ENCODE measurements at regions not wholly inside any gene's neighbourhood (a gene's known extent, or its start where the extent isn't known, plus 50 kb on each side); places are given as distances from the start of the nearest gene placed in this dataset.

DNA sequence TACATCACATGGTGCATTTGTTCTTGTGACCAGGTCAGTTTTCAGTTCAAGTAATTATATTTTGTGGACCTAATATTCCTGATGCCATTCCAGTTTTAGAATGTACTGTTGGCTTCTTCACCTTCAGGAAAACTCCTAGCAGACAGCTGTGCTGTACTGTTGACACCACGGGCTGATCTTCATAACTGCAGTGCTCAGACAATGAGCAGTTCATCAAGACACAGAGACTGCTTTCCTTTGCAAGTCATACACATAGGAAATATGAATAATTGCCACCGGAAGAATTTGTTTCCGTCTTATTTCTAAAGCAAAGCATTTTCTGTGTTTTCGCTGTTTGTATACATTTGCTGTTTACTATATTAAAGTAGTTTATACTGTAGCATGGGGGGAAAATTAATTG lies 89.8 kb downstream of the C6orf118 start (continued):
- TF ChIP-seq, protein P1, sequence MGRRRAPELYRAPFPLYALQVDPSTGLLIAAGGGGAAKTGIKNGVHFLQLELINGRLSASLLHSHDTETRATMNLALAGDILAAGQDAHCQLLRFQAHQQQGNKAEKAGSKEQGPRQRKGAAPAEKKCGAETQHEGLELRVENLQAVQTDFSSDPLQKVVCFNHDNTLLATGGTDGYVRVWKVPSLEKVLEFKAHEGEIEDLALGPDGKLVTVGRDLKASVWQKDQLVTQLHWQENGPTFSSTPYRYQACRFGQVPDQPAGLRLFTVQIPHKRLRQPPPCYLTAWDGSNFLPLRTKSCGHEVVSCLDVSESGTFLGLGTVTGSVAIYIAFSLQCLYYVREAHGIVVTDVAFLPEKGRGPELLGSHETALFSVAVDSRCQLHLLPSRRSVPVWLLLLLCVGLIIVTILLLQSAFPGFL (CRISPR knock-in tag; IDR thresholded peaks at IDR 0.05), result no peak
- TF ChIP-seq, protein P2, sequence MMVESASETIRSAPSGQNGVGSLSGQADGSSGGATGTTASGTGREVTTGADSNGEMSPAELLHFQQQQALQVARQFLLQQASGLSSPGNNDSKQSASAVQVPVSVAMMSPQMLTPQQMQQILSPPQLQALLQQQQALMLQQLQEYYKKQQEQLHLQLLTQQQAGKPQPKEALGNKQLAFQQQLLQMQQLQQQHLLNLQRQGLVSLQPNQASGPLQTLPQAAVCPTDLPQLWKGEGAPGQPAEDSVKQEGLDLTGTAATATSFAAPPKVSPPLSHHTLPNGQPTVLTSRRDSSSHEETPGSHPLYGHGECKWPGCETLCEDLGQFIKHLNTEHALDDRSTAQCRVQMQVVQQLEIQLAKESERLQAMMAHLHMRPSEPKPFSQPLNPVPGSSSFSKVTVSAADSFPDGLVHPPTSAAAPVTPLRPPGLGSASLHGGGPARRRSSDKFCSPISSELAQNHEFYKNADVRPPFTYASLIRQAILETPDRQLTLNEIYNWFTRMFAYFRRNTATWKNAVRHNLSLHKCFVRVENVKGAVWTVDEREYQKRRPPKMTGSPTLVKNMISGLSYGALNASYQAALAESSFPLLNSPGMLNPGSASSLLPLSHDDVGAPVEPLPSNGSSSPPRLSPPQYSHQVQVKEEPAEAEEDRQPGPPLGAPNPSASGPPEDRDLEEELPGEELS (CRISPR knock-in tag; IDR thresholded peaks at IDR 0.05; ENCODE audit: borderline replicate concordance), result no peak
- TF ChIP-seq, protein P3, sequence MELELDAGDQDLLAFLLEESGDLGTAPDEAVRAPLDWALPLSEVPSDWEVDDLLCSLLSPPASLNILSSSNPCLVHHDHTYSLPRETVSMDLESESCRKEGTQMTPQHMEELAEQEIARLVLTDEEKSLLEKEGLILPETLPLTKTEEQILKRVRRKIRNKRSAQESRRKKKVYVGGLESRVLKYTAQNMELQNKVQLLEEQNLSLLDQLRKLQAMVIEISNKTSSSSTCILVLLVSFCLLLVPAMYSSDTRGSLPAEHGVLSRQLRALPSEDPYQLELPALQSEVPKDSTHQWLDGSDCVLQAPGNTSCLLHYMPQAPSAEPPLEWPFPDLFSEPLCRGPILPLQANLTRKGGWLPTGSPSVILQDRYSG (tag; conservative IDR thresholded peaks at IDR 0.05; ENCODE audit: low read depth), result no peak
- TF ChIP-seq STAT5B (CRISPR knock-in tag; IDR thresholded peaks at IDR 0.05) (no peak), ZC3H4 (CRISPR knock-in tag; IDR thresholded peaks at IDR 0.05; ENCODE audit: borderline replicate concordance) (no peak)

DNA sequence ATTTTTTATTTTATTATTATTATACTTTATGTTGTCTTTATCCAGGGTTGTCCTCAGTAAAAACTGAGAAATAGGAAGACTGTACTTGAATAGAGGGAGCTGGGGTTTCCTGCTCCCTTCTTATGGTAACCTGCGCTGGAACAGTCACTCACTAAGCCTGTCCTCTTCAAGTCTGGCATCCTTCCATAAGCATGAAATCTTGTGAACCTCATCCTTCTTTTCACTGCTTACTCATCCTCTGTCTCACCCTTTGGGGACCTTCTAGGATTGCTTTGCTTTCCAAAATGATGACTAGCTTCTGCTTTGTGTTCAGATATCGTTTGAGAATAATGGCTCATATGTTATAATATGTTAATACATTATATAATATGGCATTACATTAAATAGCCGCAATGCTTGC lies 90.6 kb downstream of the C6orf118 start:
- CTCF ChIA-PET (ENCODE audit: low intra/inter-chr PET ratio), result no interaction called here
- H3K4me3 ChIP-seq, result no peak overlapping the region
- no peaks in the 10 kb centered on the region for H3K27me3 ChIP-seq (ENCODE audit: control insufficient read depth in 2 of 2, insufficient read depth in 2 of 2, low read length in 2 of 2)
- H3K36me3 ChIP-seq (ENCODE audit: control insufficient read depth, insufficient read depth, low read length), result no peaks in the 10 kb centered on the region
- no TSS peak for BruUV-seq (replicated peaks)
- H3K9me3 ChIP-seq (replicated peaks; ENCODE audit: control insufficient read depth, insufficient read depth, low read depth, low read length), result peaks cover 2% of the 10 kb centered on the region; the same call in 1 of the 2 replicates
- H3K9ac ChIP-seq (ENCODE audit: insufficient read depth in 1 of 2, low read depth in 2 of 2, low read length in 2 of 2), result no peak overlapping the region
- no peaks in the 10 kb centered on the region for H3K79me2 ChIP-seq (ENCODE audit: control insufficient read depth, insufficient read depth, low read length)
- H2AFZ ChIP-seq (ENCODE audit: low read depth, low read length), result no peak overlapping the region
- FAIRE-seq (no peak), DNase-seq (ENCODE audit: extremely low read depth in 1 of 4, low spot score in 3 of 4) (no peak), ATAC-seq (no peak)
- in situ Hi-C loops (cut with MboI), result no loop called here
- no peak overlapping the region for H3K27ac ChIP-seq (ENCODE audit: extremely low read depth, low read depth, low read length)
- POLR2A ChIA-PET, result interaction anchor here (0.6 kb wide), 1 partner anchor 36 kb away, joined by 3 read pairs; no protein-coding TSS in a partner anchor
- H4K20me1 ChIP-seq (replicated peaks; ENCODE audit: control insufficient read depth, insufficient read depth, low read length), result no peaks in the 10 kb centered on the region
- H3K4me1 ChIP-seq (replicated peaks in 1 of 2; ENCODE audit: control insufficient read depth in 2 of 2, insufficient read depth in 2 of 2, low read length in 2 of 2), result no peaks in the 10 kb centered on the region
- H3K9me1 ChIP-seq (ENCODE audit: control insufficient read depth, insufficient read depth, low read length), result no peaks in the 10 kb centered on the region
- intact Hi-C loops (cut with micrococcal nuclease), result no loop called here
- WGBS (ENCODE audit: insufficient coverage, low coverage, missing lambda C conversion rate), result 0% methylated on average over 3 of the region's 3 CpGs
- H3K4me2 ChIP-seq (ENCODE audit: insufficient read depth, low read length), result no peak overlapping the region
- TF ChIP-seq HNRNPUL1 (IDR thresholded peaks at IDR 0.05; ENCODE audit: low read length) (no peak), SMAD2 (IDR thresholded peaks at IDR 0.05; ENCODE audit: low read depth, low read length) (no peak), SOX6 (IDR thresholded peaks at IDR 0.05) (no peak), IRF2 (CRISPR knock-in tag; IDR thresholded peaks at IDR 0.05) (no peak), PHB (CRISPR knock-in tag; IDR thresholded peaks at IDR 0.05) (no peak)
- TF ChIP-seq, protein P4, sequence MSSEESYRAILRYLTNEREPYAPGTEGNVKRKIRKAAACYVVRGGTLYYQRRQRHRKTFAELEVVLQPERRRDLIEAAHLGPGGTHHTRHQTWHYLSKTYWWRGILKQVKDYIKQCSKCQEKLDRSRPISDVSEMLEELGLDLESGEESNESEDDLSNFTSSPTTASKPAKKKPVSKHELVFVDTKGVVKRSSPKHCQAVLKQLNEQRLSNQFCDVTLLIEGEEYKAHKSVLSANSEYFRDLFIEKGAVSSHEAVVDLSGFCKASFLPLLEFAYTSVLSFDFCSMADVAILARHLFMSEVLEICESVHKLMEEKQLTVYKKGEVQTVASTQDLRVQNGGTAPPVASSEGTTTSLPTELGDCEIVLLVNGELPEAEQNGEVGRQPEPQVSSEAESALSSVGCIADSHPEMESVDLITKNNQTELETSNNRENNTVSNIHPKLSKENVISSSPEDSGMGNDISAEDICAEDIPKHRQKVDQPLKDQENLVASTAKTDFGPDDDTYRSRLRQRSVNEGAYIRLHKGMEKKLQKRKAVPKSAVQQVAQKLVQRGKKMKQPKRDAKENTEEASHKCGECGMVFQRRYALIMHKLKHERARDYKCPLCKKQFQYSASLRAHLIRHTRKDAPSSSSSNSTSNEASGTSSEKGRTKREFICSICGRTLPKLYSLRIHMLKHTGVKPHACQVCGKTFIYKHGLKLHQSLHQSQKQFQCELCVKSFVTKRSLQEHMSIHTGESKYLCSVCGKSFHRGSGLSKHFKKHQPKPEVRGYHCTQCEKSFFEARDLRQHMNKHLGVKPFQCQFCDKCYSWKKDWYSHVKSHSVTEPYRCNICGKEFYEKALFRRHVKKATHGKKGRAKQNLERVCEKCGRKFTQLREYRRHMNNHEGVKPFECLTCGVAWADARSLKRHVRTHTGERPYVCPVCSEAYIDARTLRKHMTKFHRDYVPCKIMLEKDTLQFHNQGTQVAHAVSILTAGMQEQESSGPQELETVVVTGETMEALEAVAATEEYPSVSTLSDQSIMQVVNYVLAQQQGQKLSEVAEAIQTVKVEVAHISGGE (CRISPR knock-in tag; IDR thresholded peaks at IDR 0.05), result no peak

Measured in K562 (cell line).